Keratinocyte (primary cell): ENCODE measurements at regions not wholly inside any gene's neighbourhood (a gene's known extent, or its start where the extent isn't known, plus 50 kb on each side); places are given as distances from the start of the nearest gene placed in this dataset.

Source experiments
- CTCF ChIP-seq, 3 experiments: IDR thresholded peaks in 1 of 3; conservative IDR thresholded peaks in 1 of 3; optimal IDR thresholded peaks in 1 of 3; 2 replicates in 2 of 3; 3 replicates in 1 of 3; pipeline versions ENCODE3 to v1.5.1; 2011; ENCODE audit warnings: low read length in 3 of 3, mild to moderate bottlenecking in 3 of 3, moderate library complexity in 2 of 3, control low read depth in 1 of 3, inconsistent platforms in 1 of 3; ENCODE audit not compliant: insufficient read depth in 2 of 3; ENCODE audit errors: extremely low read depth in 1 of 3
- EZH2 ChIP-seq: IDR thresholded peaks from one replicate; pipeline ENCODE4 v1.6.1; 2012; ENCODE audit warnings: inconsistent platforms, mild to moderate bottlenecking, low read length, moderate library complexity

DNA sequence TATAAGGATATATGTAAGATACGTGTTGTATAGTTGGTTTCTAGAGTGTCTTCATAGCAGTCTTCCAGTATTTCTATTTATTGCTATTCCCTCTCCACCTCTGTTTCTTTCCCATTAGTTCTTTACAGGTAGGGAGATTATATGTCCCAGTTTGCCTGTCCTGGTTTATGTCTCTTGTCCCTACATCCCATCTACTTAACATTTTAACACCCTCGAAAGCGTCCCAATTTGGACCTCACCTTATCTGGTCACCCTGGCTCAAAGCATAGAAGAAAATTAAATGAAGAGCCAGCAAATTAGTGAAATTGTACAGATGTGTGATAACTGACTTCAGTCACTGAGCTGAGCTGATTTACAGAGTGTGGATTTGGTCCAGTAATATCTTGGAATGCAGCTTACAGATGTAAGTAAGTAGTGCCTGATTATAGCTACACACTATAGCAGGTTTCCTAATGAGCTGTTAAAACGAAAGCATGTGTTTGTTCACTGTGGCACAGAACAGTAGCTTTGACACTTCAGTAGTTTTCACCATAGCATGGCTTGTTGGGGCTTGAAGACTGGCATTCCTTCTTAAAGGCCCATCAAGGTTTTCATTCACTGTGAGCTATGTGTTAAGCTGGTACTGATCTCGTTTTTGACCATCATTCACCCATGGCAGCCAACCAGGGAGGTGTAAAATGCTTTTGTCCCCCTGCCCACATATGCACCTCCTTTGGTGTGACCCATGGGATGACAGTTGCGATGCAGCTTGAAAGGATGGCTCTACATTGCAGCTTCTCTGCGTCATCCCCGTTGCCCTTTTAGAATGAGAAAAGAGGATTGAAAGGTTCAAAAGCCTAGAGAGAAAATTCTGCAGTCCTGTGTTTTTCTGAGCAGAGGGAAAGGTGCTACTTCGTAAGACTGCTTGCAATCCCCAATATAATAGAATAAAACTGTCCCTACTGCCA is 192.1 kb upstream of the DMRT1 start:
- no peak for TF ChIP-seq CTCF (optimal IDR thresholded peaks at IDR 0.05 in 1 of 3, IDR thresholded peaks at IDR 0.05 in 1 of 3, conservative IDR thresholded peaks at IDR 0.05 in 1 of 3; ENCODE audit: extremely low read depth in 1 of 3, insufficient read depth in 2 of 3, low read length in 3 of 3)
- no peak for TF ChIP-seq EZH2
